Stimulated activated CD4-positive, alpha-beta T cell treated with anti-CD3 and anti-CD28 coated beads, Interleukin-4, amount 100 ng/mL, for 4 hours (primary cell): ENCODE measurements at regions not wholly inside any gene's neighbourhood (a gene's known extent, or its start where the extent isn't known, plus 50 kb on each side); places are given as distances from the start of the nearest gene placed in this dataset.

Experiments used
- DNase-seq, 2 experiments: peaks; one replicate each; pipeline ENCODE4 v3.0.0-alpha.2; 2020

DNA sequence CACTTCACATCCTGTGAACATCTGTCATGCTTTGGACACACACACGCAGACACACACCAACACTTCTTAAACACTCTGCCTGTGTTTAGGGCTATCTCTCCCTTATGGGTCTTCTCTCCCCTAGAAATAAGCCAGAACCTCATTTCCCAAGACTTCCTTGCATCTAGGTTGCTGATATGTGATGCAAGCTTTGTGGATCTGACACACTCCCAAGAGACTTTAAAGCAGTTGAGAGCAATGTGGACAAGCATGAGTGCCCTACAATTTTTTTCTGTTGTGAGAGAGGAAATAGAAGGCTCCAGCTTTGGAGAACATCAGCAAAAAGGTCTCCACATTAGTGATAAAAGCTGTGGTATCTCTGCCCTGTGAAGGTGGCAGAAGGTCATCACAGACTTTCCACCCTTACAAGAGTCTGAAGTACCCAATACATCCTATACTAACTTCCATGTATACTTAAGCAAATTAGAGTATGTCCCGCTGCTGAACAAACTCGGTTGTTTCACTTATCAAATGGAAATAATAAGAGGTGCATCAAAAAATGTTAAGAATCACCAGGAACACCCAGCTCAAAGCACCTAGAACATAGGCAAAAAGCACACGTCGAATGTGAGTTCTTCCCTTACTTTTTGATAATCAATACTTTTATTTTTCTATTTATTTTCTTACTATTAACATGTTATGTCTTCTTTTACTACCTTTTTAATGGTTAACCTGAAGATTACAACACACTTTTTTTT lies 267.6 kb downstream of the SETD4 start:
- DNase-seq = no peak

DNA sequence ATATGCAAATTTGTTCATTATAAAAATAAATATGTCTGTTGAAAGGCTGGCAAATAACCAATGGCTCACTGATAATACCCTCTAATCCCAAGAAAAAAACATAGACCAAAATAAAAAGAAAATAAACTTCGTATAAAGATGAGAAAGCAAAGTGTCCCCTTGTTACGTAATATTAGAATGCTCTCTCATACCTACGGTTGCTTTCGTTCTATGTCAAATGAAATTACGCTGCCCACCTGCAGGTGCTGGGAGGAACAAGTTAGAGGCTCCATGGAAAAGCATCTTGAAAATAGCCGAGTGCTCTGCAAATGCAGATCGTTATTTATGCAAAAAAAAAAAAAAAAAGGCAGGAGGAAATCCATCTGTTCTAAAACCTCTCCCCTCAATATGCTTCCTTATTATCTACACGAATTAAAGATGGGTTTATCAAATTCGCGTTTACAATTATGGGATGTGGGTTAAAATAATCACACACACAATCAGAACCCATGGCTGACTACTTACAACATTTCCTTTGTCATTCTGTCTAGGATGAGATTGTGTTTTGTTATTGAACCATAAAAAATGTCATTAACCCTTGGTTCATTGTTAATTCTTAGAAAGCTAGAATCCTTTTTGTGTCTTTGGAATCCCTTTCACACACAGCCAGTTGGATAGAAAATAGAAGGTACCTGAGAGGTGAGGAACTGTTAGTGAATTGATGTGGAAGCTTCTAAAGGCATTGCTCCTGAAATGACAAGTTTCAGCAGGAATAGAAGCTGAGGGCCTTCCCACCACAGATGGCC lies 268.6 kb downstream of the SETD4 start:
- DNase-seq = no peak

DNA sequence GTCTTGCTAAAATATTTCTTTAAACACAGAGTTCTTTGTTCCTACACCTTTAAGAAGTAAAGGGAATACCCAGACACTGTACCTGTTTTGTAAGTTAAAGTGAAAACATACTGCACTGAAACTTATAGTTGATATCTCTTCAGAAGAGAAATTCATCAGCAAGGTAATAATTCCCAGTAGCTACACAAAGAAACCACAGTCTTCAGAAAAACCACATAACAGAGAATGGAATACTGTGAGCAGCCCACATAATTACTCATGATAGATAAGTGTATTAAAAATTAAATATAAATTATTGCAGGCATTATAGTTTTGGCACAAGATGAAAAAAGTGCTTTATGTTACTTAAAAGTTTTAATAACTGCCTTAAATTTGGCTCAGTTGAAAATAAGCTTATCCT lies 276.6 kb downstream of the SETD4 start:
- no peak for DNase-seq

DNA sequence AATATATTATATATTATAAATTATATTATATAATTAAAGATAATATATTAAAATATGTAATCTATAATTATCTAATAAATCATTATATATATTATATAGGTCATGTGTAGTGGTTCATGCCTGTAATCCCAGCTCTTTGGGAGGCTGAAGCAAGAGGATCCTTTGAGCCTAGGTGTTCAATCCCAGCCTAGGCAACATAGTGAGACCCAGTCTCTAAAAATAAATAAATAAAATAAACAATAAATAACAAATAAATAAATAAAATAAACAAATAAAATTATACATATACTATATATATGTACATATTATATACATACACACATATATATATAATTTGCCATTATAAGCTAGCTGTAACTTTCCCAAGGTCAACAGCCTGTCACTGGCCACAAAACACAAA lies 277.7 kb downstream of the SETD4 start:
- no peak for DNase-seq

DNA sequence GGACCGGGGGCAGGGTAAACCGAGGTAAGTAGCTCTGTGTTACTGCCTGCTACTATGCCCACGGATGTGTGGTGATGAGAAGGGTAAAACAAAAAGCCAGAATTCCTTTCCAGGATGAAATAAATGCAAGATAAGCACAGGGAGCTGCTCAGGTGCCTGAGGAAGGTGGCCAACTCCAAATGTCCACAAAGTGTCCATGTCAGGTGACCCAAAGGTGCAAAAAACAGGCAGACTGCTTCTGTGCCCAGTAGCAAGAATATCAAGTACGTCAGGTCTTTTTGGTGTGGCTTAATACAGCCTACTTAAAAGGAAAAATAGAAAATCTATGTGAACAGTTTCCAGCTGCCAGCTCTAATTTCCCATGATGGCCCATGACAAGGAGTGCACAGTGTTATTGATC lies 279.3 kb downstream of the SETD4 start:
- no peak for DNase-seq

DNA sequence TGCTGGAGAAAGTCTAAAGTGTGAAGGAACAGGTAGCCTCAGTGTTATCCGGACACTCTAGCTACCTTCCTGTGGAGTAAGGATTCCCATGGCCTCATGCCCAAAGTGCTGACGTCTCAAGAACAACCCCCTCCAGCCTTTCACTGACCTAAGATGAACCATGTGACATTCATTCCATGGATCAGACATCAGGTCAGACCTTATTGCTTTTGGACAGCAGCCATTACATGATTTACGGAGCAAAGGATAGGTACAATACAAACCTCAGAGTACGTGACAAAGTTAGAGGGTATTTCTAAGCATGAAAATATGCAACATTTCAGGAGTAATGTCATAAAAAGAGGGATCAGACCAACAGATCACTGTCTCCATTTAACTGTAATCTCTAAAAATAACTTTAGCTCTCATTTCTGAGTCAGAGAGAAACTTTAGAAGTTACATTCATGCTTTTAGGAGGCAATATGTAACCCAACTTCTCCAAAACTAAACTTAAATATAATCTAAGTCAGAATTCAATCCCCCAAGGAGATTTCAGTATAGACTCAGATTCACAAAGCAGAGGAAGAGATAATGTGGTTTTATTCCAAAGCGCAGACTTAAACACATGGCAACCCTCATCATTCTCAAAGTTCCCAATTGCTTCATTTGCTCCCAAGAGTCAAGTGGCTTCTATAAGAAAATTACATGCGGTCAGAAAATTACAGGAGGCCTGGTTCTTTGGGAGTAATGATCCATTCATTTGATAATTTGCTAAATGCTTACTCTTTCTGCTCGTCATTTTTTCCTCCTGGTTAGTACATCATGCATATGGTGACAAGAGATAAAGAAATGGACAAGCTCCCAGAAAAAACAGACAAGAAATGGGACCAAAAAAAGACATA lies 280.4 kb downstream of the SETD4 start:
- no peak for DNase-seq

DNA sequence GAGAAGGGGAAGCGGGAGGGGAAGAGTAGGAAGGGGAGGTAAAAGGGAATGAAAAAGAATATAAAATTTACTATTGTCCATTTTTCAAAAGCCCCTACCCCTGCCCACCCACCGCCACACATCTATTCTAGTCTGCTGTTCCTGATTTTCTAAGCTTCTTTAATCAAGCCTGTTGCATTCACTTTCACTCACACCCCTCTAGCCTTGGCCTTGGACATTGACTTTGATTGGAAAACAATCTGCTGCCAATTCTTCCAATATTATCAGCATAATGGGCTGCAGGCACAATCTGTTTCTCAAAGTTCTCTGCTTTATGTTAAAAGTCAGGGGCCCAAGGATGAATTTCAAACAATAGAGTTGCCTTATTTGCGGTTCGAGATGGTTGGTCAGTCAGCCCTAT lies 281.2 kb downstream of the SETD4 start:
- DNase-seq = no peak

DNA sequence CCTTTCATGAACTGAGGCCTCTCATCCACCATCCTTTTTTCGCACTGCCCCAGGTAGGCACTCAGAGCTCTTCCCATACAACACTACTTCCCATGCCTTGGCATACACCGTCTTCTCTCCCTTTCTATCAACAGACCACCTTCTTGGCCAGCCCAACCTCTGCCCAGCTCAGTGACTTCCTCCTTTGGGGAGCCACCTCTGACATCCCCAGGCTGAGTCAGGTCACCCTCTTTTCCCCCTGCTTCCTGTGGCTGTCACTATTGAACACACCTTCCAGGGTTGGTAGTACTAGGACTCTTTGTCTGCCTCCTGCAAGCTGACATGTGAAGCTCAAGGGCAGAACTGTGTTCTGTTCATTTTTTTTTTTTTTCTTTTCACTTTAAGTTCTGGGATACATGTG lies 283.2 kb downstream of the SETD4 start:
- DNase-seq = no peak

DNA sequence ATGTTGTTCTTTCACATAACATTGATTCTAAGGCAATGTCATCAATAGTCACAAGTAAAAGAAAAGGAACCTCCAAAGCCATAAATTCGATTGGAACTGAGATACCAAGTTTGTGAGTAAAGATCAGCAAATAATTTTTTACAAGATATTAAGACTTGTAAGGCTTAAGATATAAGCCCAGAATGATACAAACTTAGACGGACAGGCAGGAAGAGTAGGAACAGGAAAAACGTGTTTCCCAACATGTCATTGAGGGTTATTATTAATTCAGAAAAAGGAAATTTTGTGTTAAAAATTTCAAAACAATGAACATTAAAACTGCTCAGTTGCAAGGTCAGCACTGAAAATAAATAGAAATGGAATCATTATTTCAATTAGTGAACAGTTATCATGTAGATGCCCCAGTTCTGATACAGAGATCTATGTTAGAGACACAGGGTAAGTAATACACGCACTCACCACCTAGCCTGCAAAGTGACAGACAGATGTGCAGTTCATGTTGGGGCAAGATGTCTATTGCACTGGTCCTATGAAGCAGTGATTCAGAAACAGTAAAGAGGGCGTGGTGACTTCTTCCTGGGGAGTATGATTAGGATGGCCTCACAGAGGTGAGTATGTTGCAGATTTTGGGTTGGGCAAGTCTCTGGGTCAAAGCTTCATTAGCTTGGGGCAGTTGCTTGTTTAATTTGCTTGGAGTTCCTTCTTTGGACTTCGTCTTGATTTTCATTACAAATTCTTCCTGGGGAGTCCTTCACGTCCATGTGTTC lies 284.4 kb downstream of the SETD4 start:
- no peak for DNase-seq

DNA sequence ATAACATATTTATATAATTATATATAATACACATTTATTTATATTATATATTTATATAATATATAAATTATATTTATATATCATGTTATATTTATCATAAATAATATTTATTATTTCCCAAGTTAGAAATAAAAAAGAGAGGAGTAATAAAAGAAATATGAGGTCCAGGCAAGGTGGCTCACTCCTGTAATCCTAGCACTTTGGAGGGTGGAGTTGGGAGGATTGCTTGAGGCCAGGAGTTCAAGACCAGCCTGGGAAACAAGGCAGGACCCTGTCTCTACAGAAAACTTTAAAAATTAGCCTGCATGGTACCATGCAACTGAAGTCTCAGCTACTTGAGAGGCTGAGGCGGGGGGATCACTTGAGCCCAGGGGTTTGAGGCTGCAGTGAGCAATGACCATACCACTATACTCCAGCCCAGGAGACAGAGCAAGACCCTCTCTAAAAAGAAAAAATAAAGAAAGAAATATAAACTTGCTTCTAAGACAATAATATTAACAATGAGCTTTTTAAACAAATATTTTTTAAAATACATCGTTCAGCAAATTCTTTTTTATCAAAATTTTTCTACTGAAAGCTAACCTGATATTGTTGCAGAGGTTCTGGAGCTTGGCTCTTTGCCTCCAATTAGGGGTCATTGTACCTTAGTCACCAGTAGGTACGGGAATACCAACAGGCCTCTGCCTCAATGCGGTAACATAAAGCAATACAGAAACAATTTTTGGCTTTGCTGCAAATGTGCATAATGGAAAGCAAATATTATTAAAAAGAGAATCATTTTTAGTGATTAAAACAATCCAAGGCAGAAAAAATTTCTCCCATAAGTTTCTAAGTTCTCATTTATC lies 290.0 kb downstream of the SETD4 start:
- no peak for DNase-seq

DNA sequence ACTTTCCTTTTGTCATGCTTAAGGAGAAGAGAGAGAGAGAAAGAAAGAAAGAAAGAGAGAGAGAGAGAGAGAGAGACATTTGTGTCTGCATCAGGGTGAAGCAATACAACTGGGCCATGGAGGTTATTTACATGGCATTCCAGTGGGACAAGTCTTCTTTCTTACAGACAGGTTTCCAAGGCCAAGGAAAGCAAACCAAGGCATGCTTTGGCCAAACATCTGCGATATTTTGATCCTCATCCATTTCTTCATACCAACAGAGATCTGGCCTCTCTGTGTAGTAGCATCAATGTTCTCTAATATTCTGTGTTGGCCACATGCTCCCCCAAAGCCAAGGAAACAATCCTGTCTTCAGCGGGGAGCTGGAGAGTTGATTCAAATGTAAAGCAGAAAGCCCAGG lies 292.1 kb downstream of the SETD4 start:
- no peak for DNase-seq

DNA sequence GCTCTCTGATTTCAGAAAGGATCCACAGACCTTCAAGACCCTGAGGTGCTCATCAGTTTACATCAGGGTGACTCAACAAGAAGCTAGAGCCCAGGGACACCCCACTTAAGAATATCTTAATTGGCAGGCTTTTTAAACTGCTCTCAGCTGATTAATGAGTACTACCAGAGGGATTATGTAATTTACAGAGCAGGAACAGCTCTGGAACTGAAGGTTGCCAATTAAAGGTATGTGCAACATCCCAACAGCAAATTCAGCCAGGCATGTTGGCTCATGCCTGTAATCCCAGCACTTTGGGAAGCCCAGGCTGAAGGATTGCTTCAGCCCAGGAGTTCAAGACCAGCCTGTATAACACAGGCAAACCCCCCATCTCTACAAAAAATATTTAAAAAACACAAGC lies 295.7 kb downstream of the SETD4 start:
- no peak for DNase-seq

DNA sequence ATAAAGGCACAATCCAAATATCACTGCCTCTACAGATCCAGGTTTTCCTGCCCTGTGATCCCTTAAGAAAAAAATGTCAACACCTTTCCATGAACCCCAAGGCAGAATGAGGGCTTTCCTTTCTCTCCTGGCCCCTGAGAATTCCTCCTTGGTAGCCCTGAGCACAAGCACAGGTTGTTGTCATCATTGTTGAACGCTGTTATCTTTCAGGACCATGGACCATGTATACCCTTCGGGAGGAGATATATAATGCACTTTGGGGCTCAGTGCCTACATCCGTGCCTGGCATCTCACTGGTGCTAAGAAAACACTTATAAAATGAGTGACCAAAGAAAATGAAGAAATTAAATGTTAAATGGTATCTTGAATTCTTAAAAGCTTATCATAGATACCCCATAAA lies 296.2 kb downstream of the SETD4 start:
- no peak for DNase-seq

DNA sequence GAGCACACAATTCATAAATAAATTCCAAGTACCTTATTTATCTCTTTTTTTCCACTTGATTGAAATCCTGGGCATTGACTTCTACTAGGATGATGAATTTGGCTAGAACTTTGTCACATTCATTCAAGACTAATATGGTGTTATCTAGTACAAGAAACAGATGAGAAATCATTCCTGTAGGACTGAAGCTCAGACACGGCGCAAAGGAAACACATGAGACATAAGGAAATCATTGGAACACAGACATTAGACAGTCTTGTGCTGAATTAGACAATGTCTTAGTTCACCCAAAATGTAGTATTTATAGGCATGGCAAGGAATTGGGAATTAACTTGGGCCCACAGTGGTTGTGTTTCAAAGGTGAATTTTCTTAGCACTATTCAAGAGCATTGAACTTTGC lies 305.7 kb downstream of the SETD4 start:
- no peak for DNase-seq

DNA sequence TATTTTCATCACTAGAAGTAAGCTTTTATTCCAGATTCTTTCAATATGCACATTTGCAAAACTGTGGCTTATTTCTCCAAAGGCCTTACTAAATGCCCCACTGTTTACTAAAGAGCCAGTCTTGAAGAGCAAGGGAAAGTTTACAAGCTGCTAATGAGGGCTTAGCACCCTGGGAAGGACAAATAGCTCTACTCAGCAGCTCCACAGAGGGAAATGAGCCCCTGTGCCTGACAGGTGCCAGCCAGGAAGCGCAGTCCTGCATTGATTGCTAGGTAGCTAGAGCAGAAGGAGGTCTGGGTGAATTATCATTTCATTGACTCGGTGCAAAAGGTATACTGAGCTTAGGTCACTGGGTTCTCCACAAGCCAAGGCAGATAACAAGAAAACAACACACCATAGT lies 307.0 kb downstream of the SETD4 start:
- DNase-seq = no peak

DNA sequence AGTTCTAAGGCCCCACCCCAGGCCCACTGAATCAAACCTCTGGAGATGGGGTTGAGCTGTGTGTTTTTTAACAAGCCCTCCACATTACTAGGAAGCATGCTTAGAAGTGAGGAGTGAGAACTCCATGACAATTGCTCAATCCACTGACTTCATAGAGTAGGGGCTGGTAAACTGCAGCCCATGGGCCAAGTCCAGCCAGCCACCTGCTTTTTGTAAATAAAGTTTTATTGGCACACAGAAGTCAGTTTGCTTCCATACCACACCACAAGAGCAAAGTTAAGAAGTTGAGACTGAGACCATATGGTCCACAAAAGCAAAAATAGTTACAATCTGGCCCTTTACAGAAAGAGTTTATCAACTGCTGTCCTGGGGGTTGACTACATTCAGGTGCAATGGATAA lies 309.2 kb downstream of the SETD4 start:
- no peak for DNase-seq

DNA sequence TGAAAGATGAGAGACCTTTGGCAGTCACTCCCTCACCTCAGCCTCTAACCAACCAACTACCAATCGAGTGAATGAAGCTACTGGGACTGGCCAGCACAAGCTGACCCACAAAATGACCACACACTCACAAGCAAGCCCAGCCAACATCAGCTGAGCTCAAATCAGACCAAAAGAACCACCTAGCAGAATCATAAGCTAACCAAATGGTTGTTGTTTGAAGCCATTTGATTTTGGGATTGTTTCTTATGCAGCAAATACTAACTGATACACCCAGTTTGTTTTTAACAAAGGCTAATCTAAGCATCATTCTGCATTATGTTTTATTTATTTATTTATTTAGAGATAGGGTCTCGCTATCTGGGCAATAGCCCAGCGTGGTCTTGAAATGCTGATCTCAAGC lies 310.4 kb downstream of the SETD4 start:
- DNase-seq = no peak

DNA sequence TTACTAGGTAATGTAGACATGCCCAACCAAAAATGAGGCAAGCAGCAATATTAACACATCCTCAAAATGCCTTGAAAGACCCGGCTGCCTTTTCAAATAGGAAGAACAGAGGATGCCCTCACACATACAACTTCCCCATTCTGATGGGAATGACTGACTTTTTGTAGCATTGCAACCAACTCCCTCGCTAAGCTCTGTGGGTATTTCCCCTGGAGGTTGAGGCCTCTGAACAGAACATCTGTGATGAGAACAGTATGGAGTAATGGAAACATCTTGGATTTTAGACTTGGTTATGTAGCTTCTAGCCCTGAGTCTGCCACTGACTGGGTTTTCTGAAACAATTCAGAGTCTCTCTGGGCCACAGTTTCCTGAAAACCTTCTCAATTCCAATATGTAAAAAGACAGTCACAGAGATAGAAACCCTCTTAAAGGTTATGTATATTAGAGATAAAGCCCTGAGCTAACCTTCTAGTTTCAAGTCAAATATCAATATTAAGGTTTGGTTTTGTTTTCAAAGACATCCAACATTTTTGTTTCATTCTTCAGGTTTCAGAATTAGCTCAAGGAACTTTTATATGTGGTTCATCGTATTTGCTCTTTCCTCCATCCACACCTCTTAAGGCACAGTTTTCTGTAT lies 311.5 kb downstream of the SETD4 start:
- no peak for DNase-seq

DNA sequence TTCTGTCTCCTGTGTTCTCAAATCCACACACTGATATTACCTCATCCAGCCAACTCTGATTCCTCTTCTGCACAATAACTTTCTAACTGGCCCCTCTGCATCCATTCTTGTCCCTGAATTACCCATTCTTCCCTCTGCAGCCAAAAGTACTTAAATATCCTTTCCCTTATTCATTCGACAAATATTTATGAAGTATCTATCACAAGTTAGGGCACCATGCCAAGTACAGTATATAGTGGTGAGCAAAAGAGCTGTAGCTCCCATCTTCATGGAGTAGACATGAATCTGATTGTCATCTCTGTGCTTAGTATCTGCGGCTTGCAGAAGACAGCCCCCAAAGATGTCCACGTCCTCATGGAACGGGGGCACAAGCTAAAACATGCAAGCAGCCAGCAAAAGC lies 316.8 kb downstream of the SETD4 start:
- DNase-seq = no peak

DNA sequence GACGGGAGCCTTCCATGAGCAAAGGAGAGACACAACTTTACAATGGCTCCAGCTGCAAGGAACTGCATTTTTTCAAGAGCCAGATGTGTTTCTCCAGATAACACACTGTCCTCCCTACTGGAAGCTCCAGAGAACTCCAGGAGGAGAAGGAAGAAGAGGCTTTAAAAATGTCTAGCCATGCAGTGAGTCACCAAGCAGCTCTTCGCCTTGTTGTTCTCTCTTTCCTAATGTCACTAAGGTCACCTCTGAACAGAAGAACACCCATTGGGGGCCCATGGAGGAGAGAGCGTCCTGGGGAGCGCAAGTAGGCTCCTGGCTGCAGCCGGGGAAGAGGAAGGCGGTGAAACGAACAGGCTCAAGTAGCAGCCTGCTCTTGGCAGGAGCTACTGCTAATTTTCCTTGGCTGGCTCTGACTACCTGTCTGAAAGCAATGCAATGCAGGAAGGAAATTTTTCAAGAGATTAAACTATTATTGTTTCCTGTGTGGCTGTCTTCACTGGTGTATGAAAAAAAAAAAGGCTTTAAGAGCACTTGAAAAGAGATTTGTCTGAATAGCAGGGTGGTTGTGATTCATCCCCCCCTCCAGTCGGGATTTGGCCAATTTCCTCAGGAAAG lies 321.9 kb downstream of the SETD4 start:
- DNase-seq = no peak

DNA sequence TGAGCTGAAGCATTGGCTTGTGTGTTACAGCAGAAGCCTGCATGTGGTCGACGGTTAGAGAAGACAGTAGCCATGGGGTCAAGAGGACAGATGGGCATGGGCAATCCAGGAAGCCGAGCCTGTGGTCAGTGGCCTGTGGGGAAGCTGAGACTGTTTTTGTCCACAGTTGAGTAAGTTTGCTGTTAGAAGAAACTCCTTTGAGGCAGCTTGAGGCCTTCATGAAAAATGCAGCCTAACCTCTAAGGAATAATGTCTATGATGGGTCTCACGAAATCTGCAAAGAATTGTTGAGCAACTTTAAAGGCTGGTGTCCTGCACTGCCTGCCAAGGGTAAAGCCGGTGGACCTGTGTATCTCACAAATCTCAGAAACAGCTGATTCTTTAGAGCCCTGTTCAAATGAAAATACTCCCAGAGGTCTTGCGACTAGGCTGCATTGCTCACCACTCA lies 322.4 kb downstream of the SETD4 start:
- DNase-seq = no peak
